Neural cell (in vitro differentiated cells): ENCODE measurements at regions not wholly inside any gene's neighbourhood (a gene's known extent, or its start where the extent isn't known, plus 50 kb on each side); places are given as distances from the start of the nearest gene placed in this dataset.

ENCODE experiments used
- H2AFZ ChIP-seq: fragments of 200-600, 300-800 bp; sonication (generic), shearing (Covaris generic); 2 replicates; pipeline ENCODE4 v1.6.0; 2014; ENCODE audit warnings: low read depth, mild to moderate bottlenecking, antibody characterized with exemption, low read length, moderate library complexity
- H3F3A ChIP-seq: fragments of 200-600 bp; shearing (Covaris generic); 2 replicates; pipeline ENCODE4 v1.6.1; 2016; ENCODE audit warnings: mild to moderate bottlenecking, moderate library complexity, mixed read lengths, antibody characterized with exemption, low read length; ENCODE audit not compliant: insufficient read depth, poor library complexity, severe bottlenecking
- H3K27ac ChIP-seq: fragments of 200-600, 300-800 bp; sonication (generic), shearing (Covaris generic); 2 replicates; pipeline ENCODE4 v1.5.1; 2014; ENCODE audit warnings: mild to moderate bottlenecking, low read length, moderate library complexity
- H3K27me3 ChIP-seq: fragments of 300-800, 200-600 bp; sonication (generic), shearing (Covaris generic); 2 replicates; pipeline ENCODE4 v1.6.0; 2014; ENCODE audit warnings: mild to moderate bottlenecking, low read depth, low read length, moderate library complexity; ENCODE audit not compliant: insufficient read depth
- H3K36me3 ChIP-seq: fragments of 300-800, 200-600 bp; sonication (generic), shearing (Covaris generic); 2 replicates; pipeline ENCODE4 v1.5.1; 2014; ENCODE audit warnings: mild to moderate bottlenecking, antibody characterized with exemption, low read length, moderate library complexity; ENCODE audit not compliant: insufficient read depth
- H3K4me2 ChIP-seq: fragments of 300-800, 200-600 bp; sonication (generic), shearing (Covaris generic); 2 replicates; pipeline ENCODE4 v1.6.0; 2014; ENCODE audit warnings: mild to moderate bottlenecking, low read length
- H3K4me3 ChIP-seq: fragments of 300-800, 200-600 bp; sonication (generic), shearing (Covaris generic); 2 replicates; pipeline ENCODE4 v1.5.1; 2014; ENCODE audit warnings: mild to moderate bottlenecking, low read length, moderate library complexity
- H3K79me2 ChIP-seq: fragments of 200-600 bp; shearing (Covaris generic); replicated peaks from 2 replicates; pipeline ENCODE4 v1.6.0; 2014; ENCODE audit warnings: mild to moderate bottlenecking, low read length, moderate library complexity; ENCODE audit not compliant: insufficient read depth
- H3K9ac ChIP-seq: fragments of 300-800, 200-600 bp; sonication (generic), shearing (Covaris generic); 2 replicates; pipeline ENCODE4 v1.6.1; 2016; ENCODE audit warnings: mild to moderate bottlenecking, low read length, mixed read lengths
- H3K9me2 ChIP-seq: fragments of 200-600 bp; shearing (Covaris generic); 2 replicates; pipeline ENCODE4 v1.6.1; 2016; ENCODE audit warnings: mild to moderate bottlenecking, low read length, mixed read lengths; ENCODE audit not compliant: insufficient read depth
- H3K9me3 ChIP-seq: fragments of 200-600, 300-800 bp; sonication (generic), shearing (Covaris generic); 2 replicates; pipeline ENCODE4 v1.6.1; 2016; ENCODE audit warnings: mild to moderate bottlenecking, mixed run types, low read length, moderate library complexity, mixed read lengths
- H4K20me1 ChIP-seq: fragments of 200-600 bp; shearing (Covaris generic); 2 replicates; pipeline ENCODE4 v1.6.1; 2016; ENCODE audit warnings: mild to moderate bottlenecking, mixed run types; ENCODE audit not compliant: insufficient read depth
- CTCF ChIP-seq: fragments of 450-650 bp; IDR thresholded peaks from 2 replicates; pipeline ENCODE4 v1.5.1; 2014; ENCODE audit warnings: antibody characterized with exemption, mild to moderate bottlenecking, moderate library complexity; ENCODE audit not compliant: poor library complexity, severe bottlenecking
- EP300 ChIP-seq: fragments of 450-650 bp; conservative IDR thresholded peaks from 2 replicates; pipeline ENCODE4 v1.6.1; 2014; ENCODE audit warnings: antibody characterized with exemption, mild to moderate bottlenecking, moderate library complexity; ENCODE audit not compliant: poor library complexity, severe bottlenecking
- EZH2 ChIP-seq: fragments of 200-600, 300-800 bp; shearing (Covaris generic), sonication (generic); IDR thresholded peaks from 2 replicates; pipeline ENCODE4 v1.6.1; 2014; ENCODE audit warnings: antibody characterized with exemption, low read length, borderline replicate concordance, mild to moderate bottlenecking; ENCODE audit not compliant: insufficient read depth, poor library complexity, severe bottlenecking
- MXI1 ChIP-seq: fragments of 450-650 bp; conservative IDR thresholded peaks from 2 replicates; pipeline ENCODE4 v1.6.1; 2014; ENCODE audit warnings: antibody characterized with exemption, mild to moderate bottlenecking; ENCODE audit not compliant: poor library complexity, severe bottlenecking
- POLR2AphosphoS5 ChIP-seq: IDR thresholded peaks from 2 replicates; pipeline ENCODE4 v1.6.1; 2012
- RAD21 ChIP-seq: fragments of 450-650 bp; conservative IDR thresholded peaks from 2 replicates; pipeline ENCODE4 v1.6.1; 2014; ENCODE audit warnings: antibody characterized with exemption, mild to moderate bottlenecking, moderate library complexity
- REST ChIP-seq: IDR thresholded peaks from 2 replicates; pipeline ENCODE4 v1.6.1; 2012; ENCODE audit warnings: borderline replicate concordance
- SMC3 ChIP-seq: fragments of 450-650 bp; conservative IDR thresholded peaks from 2 replicates; pipeline ENCODE4 v1.6.1; 2014; ENCODE audit warnings: antibody characterized with exemption, mild to moderate bottlenecking, moderate library complexity; ENCODE audit not compliant: poor library complexity
- TAF1 ChIP-seq: IDR thresholded peaks from 2 replicates; pipeline ENCODE4 v1.6.1; 2012; ENCODE audit warnings: low read depth

- Histone ChIP-seq H3K79me2 (no peaks in the 10 kb centered on the region), H3F3A (no peaks in the 10 kb centered on the region), H3K36me3 (no peaks in the 10 kb centered on the region), H3K27ac (no peak overlapping the region), H3K9ac (no peak overlapping the region), H3K4me3 (no peak overlapping the region), H3K9me2 (no peaks in the 10 kb centered on the region), H2AFZ (no peak overlapping the region), H3K9me3 (no peaks in the 10 kb centered on the region), H4K20me1 (no peaks in the 10 kb centered on the region), H3K4me2 (no peak overlapping the region), H3K27me3 (no peaks in the 10 kb centered on the region)
- no peak for TF ChIP-seq TAF1
- TF ChIP-seq SMC3: no peak
- no peak for TF ChIP-seq EP300
- no peak for TF ChIP-seq POLR2AphosphoS5
Observed at GRCh38 chr11:28763151-28763550, 655.0 kb downstream of the METTL15 start.

GRCh38 chr11:28760676-28761390, 652.6 kb downstream of the METTL15 start:
- Histone ChIP-seq H3F3A (no peaks in the 10 kb centered on the region), H3K9me2 (no peaks in the 10 kb centered on the region), H2AFZ (no peak overlapping the region), H3K4me3 (no peak overlapping the region), H3K27me3 (no peaks in the 10 kb centered on the region), H3K27ac (no peak overlapping the region), H3K4me2 (no peak overlapping the region), H3K9ac (no peak overlapping the region), H3K36me3 (no peaks in the 10 kb centered on the region), H3K79me2 (no peaks in the 10 kb centered on the region), H3K9me3 (no peaks in the 10 kb centered on the region), H4K20me1 (no peaks in the 10 kb centered on the region)
- no peak for TF ChIP-seq TAF1
- no peak for TF ChIP-seq SMC3
- TF ChIP-seq REST: no peak
- TF ChIP-seq MXI1: no peak
- no peak for TF ChIP-seq RAD21
- TF ChIP-seq POLR2AphosphoS5: no peak
- no peak for TF ChIP-seq CTCF
- TF ChIP-seq EZH2: no peak
- no peak for TF ChIP-seq EP300
